ENCODE measurements at regions not wholly inside any gene's neighbourhood (a gene's known extent, or its start where the extent isn't known, plus 50 kb on each side); places are given as distances from the start of the nearest gene placed in this dataset.
A peak's percentile ranks its signal among the peaks of the same experiment; 100 is the strongest.

GRCh38 chr1:224499204-224499603 is 64.6 kb upstream of the WDR26 start:
- Histone ChIP-seq H4K20me1 (ENCODE audit: insufficient read depth, poor library complexity, severe bottlenecking) (no peaks in the 10 kb centered on the region), H3K9me3 (ENCODE audit: low read depth) (no peaks in the 10 kb centered on the region), H3K4me2 (no peak overlapping the region), H3K9me2 (replicated peaks; ENCODE audit: insufficient read depth) (no peaks in the 10 kb centered on the region), H3K4me1 (ENCODE audit: insufficient read depth) (peaks cover 30% of the 10 kb centered on the region), H3K79me2 (no peaks in the 10 kb centered on the region), H3K4me3 (no peak overlapping the region), H2AFZ (no peak overlapping the region), H3K36me3 (replicated peaks; ENCODE audit: insufficient read depth, low read depth) (no peaks in the 10 kb centered on the region), H3K27me3 (no peaks in the 10 kb centered on the region), H3K27ac (no peak overlapping the region)
- TF ChIP-seq EZH2phosphoT487 (IDR thresholded peaks at IDR 0.05; ENCODE audit: low read depth, severe bottlenecking, unreplicated experiment) (no peak), EZH2 (IDR thresholded peaks at IDR 0.05; ENCODE audit: borderline replicate concordance) (no peak), CTCF (IDR thresholded peaks at IDR 0.05; ENCODE audit: poor library complexity) (no peak)
- WGBS (ENCODE audit: low lambda C conversion rate, missing lambda C conversion rate): 65% methylated on average over 2 of the region's 2 CpGs
- no peak for DNase-seq (ENCODE audit: low spot score)

- Histone ChIP-seq H3K9me2 (replicated peaks; ENCODE audit: insufficient read depth) (no peaks in the 10 kb centered on the region), H3K36me3 (replicated peaks; ENCODE audit: insufficient read depth, low read depth) (no peaks in the 10 kb centered on the region), H3K4me3 (no peak overlapping the region), H4K20me1 (ENCODE audit: insufficient read depth, poor library complexity, severe bottlenecking) (no peaks in the 10 kb centered on the region), H3K27me3 (no peaks in the 10 kb centered on the region), H2AFZ (no peak overlapping the region), H3K79me2 (no peaks in the 10 kb centered on the region), H3K9me3 (ENCODE audit: low read depth) (no peaks in the 10 kb centered on the region), H3K4me2 (no peak overlapping the region), H3K27ac (no peak overlapping the region), H3K4me1 (ENCODE audit: insufficient read depth) (peaks cover 34% of the 10 kb centered on the region)
- no peak for DNase-seq (ENCODE audit: low spot score)
- no peak for TF ChIP-seq EZH2phosphoT487 (IDR thresholded peaks at IDR 0.05; ENCODE audit: low read depth, severe bottlenecking, unreplicated experiment)
- no peak for TF ChIP-seq EZH2 (IDR thresholded peaks at IDR 0.05; ENCODE audit: borderline replicate concordance)
- TF ChIP-seq CTCF (IDR thresholded peaks at IDR 0.05; ENCODE audit: poor library complexity): no peak
- WGBS (ENCODE audit: low lambda C conversion rate, missing lambda C conversion rate): 68% methylated on average over 4 of the region's 4 CpGs
Measured at GRCh38 chr1:224500796-224501195, 66.2 kb upstream of the WDR26 start.

- H3K4me1 ChIP-seq (ENCODE audit: insufficient read depth): peaks cover 34% of the 10 kb centered on the region
- H3K79me2 ChIP-seq: no peaks in the 10 kb centered on the region
- DNase-seq (ENCODE audit: low spot score): no peak
- no peaks in the 10 kb centered on the region for H3K9me3 ChIP-seq (ENCODE audit: low read depth)
- no peaks in the 10 kb centered on the region for H3K27me3 ChIP-seq
- 98% methylated on average over 4 of the region's 4 CpGs for WGBS (ENCODE audit: low lambda C conversion rate, missing lambda C conversion rate)
- no peaks in the 10 kb centered on the region for H3K9me2 ChIP-seq (replicated peaks; ENCODE audit: insufficient read depth)
- no peak overlapping the region for H3K4me2 ChIP-seq
- TF ChIP-seq EZH2 (IDR thresholded peaks at IDR 0.05; ENCODE audit: borderline replicate concordance): no peak
- TF ChIP-seq EZH2phosphoT487 (IDR thresholded peaks at IDR 0.05; ENCODE audit: low read depth, severe bottlenecking, unreplicated experiment): no peak
- no peaks in the 10 kb centered on the region for H3K36me3 ChIP-seq (replicated peaks; ENCODE audit: insufficient read depth, low read depth)
- H2AFZ ChIP-seq: no peak overlapping the region
- H3K27ac ChIP-seq: no peak overlapping the region
- no peaks in the 10 kb centered on the region for H4K20me1 ChIP-seq (ENCODE audit: insufficient read depth, poor library complexity, severe bottlenecking)
- no peak overlapping the region for H3K4me3 ChIP-seq
Measured at GRCh38 chr1:224501836-224502235, 67.2 kb upstream of the WDR26 start.

- no peaks in the 10 kb centered on the region for H3K27me3 ChIP-seq
- no peaks in the 10 kb centered on the region for H3K9me2 ChIP-seq (replicated peaks; ENCODE audit: insufficient read depth)
- TF ChIP-seq CTCF (IDR thresholded peaks at IDR 0.05; ENCODE audit: poor library complexity) (no peak), EZH2 (IDR thresholded peaks at IDR 0.05; ENCODE audit: borderline replicate concordance) (no peak), EZH2phosphoT487 (IDR thresholded peaks at IDR 0.05; ENCODE audit: low read depth, severe bottlenecking, unreplicated experiment) (no peak)
- no peaks in the 10 kb centered on the region for H3K36me3 ChIP-seq (replicated peaks; ENCODE audit: insufficient read depth, low read depth)
- no peaks in the 10 kb centered on the region for H4K20me1 ChIP-seq (ENCODE audit: insufficient read depth, poor library complexity, severe bottlenecking)
- peak overlapping the region; percentile 61 for H3K27ac ChIP-seq
- H2AFZ ChIP-seq: peak overlapping the region; percentile 50
- H3K9me3 ChIP-seq (ENCODE audit: low read depth): no peaks in the 10 kb centered on the region
- peak overlapping the region; percentile 56 for H3K4me2 ChIP-seq
- H3K79me2 ChIP-seq: no peaks in the 10 kb centered on the region
- WGBS (ENCODE audit: low lambda C conversion rate, missing lambda C conversion rate): 31% methylated on average over 9 of the region's 12 CpGs
- H3K4me3 ChIP-seq: no peak overlapping the region
- H3K4me1 ChIP-seq (ENCODE audit: insufficient read depth): peaks cover 37% of the 10 kb centered on the region
- DNase-seq (ENCODE audit: low spot score): no peak
Measured at GRCh38 chr1:224502459-224503160, 68.0 kb upstream of the WDR26 start.

Measured in hepatocyte (in vitro differentiated cells).